ENCODE measurements at regions not wholly inside any gene's neighbourhood (a gene's known extent, or its start where the extent isn't known, plus 50 kb on each side); places are given as distances from the start of the nearest gene placed in this dataset.
A peak's percentile ranks its signal among the peaks of the same experiment; 100 is the strongest.

DNA sequence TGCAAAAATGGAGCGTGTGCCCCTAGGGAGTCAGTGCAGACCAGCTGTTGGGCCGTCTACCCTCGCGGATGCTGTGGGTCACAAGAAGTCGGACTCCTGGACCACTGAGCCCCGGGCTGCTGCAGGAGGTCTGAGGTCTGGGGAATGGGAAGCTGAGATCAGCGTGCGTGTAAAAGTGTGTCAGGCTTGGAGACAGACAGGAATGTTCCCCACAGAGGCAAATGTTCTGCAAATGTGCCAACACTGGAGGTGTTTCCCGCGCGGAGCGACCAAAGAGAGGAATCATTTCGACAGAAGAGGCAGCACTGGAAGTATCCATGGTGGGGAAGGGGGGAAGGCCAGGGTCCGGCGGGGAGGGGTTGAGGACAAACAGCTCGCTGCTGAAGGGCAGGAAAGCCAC is 643.8 kb upstream of the MGMT start:
- Histone ChIP-seq H4K91ac (ENCODE audit: low read depth, low read length, poor library complexity) (no peak overlapping the region), H3K27me3 (ENCODE audit: control insufficient read depth in 3 of 3, insufficient read depth in 3 of 3, low read depth in 1 of 3, low read length in 3 of 3) (no peaks in the 10 kb centered on the region), H3K4me3 (ENCODE audit: low read length in 2 of 2) (no peak overlapping the region), H3K36me3 (replicated peaks in 1 of 2; ENCODE audit: control insufficient read depth in 2 of 2, insufficient read depth in 2 of 2, low read length in 2 of 2) (no peaks in the 10 kb centered on the region), H3K9me3 (replicated peaks in 1 of 2; ENCODE audit: control insufficient read depth in 2 of 2, insufficient read depth in 1 of 2, low read depth in 1 of 2, low read length in 2 of 2) (no peaks in the 10 kb centered on the region), H3K18ac (ENCODE audit: low read length) (no peak overlapping the region), H3K4ac (ENCODE audit: low read length) (no peak overlapping the region), H2AFZ (ENCODE audit: low read length) (no peak overlapping the region), H2BK15ac (ENCODE audit: low read length) (no peak overlapping the region), H3K27ac (replicated peaks; ENCODE audit: low read length) (no peak overlapping the region), H2BK5ac (ENCODE audit: low read length) (no peak overlapping the region), H4K8ac (ENCODE audit: low read depth, low read length) (no peak overlapping the region), H3K79me1 (ENCODE audit: low read depth, low read length) (no peaks in the 10 kb centered on the region), H3K4me2 (ENCODE audit: insufficient read depth, low read length, poor library complexity, severe bottlenecking) (no peak overlapping the region), H3K4me1 (ENCODE audit: control insufficient read depth in 2 of 2, insufficient read depth in 1 of 2, low read depth in 1 of 2, low read length in 2 of 2) (no peaks in the 10 kb centered on the region), H2AK5ac (ENCODE audit: low read depth, low read length) (no peak overlapping the region), H3K23ac (ENCODE audit: low read depth, low read length, poor library complexity) (no peak overlapping the region), H3K14ac (ENCODE audit: low read length) (no peak overlapping the region), H2BK120ac (ENCODE audit: low read depth, low read length) (no peak overlapping the region), H2BK12ac (ENCODE audit: low read length) (no peak overlapping the region), H3K9ac (ENCODE audit: low read depth, low read length, poor library complexity) (no peak overlapping the region)
- no peak for DNase-seq (ENCODE audit: low spot score)
- no CpG with 5 or more reads among the region's 16 CpGs for WGBS, 2 donors (ENCODE audit: extremely low coverage in 2 of 2, insufficient read length in 2 of 2, insufficient replicate concordance in 1 of 2)

DNA sequence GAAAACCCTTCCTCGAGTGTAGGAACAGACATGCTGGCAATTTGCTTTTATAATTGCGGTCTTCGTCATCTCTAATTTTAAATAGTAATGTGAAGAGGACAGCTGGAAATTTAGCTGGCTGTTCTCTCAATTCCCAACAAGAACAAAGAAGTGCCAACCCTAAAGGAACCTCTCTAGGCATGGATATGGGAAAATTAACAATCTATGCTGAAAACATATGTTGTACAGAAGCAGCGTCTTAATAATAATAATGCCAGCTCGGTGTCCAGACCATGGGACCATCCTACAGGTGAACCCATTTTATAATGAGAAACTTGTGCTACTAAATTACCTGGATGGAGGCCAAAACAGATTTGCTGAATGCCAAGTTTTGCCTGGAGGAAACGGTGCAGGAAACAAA is 641.4 kb upstream of the MGMT start:
- no CpG with 5 or more reads among the region's 6 CpGs for WGBS, 2 donors (ENCODE audit: extremely low coverage in 2 of 2, insufficient read length in 2 of 2, insufficient replicate concordance in 1 of 2)
- H3K9ac ChIP-seq (ENCODE audit: low read depth, low read length, poor library complexity): no peak overlapping the region
- no peak overlapping the region for H3K18ac ChIP-seq (ENCODE audit: low read length)
- H3K4ac ChIP-seq (ENCODE audit: low read length): no peak overlapping the region
- H2AK5ac ChIP-seq (ENCODE audit: low read depth, low read length): no peak overlapping the region
- H3K23ac ChIP-seq (ENCODE audit: low read depth, low read length, poor library complexity): no peak overlapping the region
- no peaks in the 10 kb centered on the region for H3K36me3 ChIP-seq (replicated peaks in 1 of 2; ENCODE audit: control insufficient read depth in 2 of 2, insufficient read depth in 2 of 2, low read length in 2 of 2)
- no peak overlapping the region for H2BK120ac ChIP-seq (ENCODE audit: low read depth, low read length)
- H3K14ac ChIP-seq (ENCODE audit: low read length): no peak overlapping the region
- no peak overlapping the region for H2BK5ac ChIP-seq (ENCODE audit: low read length)
- no peaks in the 10 kb centered on the region for H3K9me3 ChIP-seq (replicated peaks in 1 of 2; ENCODE audit: control insufficient read depth in 2 of 2, insufficient read depth in 1 of 2, low read depth in 1 of 2, low read length in 2 of 2)
- no peak overlapping the region for H2AFZ ChIP-seq (ENCODE audit: low read length)
- no peak overlapping the region for H4K91ac ChIP-seq (ENCODE audit: low read depth, low read length, poor library complexity)
- no peak overlapping the region for H3K4me2 ChIP-seq (ENCODE audit: insufficient read depth, low read length, poor library complexity, severe bottlenecking)
- H3K27ac ChIP-seq (replicated peaks; ENCODE audit: low read length): no peak overlapping the region
- H2BK12ac ChIP-seq (ENCODE audit: low read length): no peak overlapping the region
- no peak overlapping the region for H3K4me3 ChIP-seq (ENCODE audit: low read length in 2 of 2)
- H3K4me1 ChIP-seq (ENCODE audit: control insufficient read depth in 2 of 2, insufficient read depth in 1 of 2, low read depth in 1 of 2, low read length in 2 of 2): no peaks in the 10 kb centered on the region
- no peaks in the 10 kb centered on the region for H3K27me3 ChIP-seq (ENCODE audit: control insufficient read depth in 3 of 3, insufficient read depth in 3 of 3, low read depth in 1 of 3, low read length in 3 of 3)
- H4K8ac ChIP-seq (ENCODE audit: low read depth, low read length): no peak overlapping the region
- no peak for DNase-seq (ENCODE audit: low spot score)
- no peak overlapping the region for H2BK15ac ChIP-seq (ENCODE audit: low read length)
- H3K79me1 ChIP-seq (ENCODE audit: low read depth, low read length): no peaks in the 10 kb centered on the region

DNA sequence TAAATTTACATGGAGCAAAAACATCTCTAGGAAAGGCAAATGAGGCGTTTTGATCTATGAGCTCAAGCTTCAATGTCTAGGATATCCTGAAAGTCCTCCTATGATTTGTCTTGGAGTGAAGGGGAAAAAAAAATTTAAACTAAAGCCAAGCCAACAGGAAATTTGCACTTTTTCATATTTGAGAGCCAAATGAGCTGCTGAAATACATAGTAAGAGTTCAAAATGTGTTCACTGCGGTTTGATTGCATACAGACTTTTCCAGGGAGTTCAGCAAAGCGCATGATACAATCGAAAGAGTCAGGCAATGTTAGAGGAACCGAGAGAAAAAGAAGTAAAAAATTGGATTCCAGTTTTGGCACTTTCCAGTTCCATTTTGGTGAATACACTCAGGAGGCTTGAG is 633.4 kb upstream of the MGMT start:
- H2BK15ac ChIP-seq (ENCODE audit: low read length): no peak overlapping the region
- no peak overlapping the region for H3K23ac ChIP-seq (ENCODE audit: low read depth, low read length, poor library complexity)
- no peak overlapping the region for H4K91ac ChIP-seq (ENCODE audit: low read depth, low read length, poor library complexity)
- no peaks in the 10 kb centered on the region for H3K9me3 ChIP-seq (replicated peaks in 1 of 2; ENCODE audit: control insufficient read depth in 2 of 2, insufficient read depth in 1 of 2, low read depth in 1 of 2, low read length in 2 of 2)
- H2BK5ac ChIP-seq (ENCODE audit: low read length): no peak overlapping the region
- no peak overlapping the region for H3K27ac ChIP-seq (replicated peaks; ENCODE audit: low read length)
- no peak overlapping the region for H4K8ac ChIP-seq (ENCODE audit: low read depth, low read length)
- H2AK5ac ChIP-seq (ENCODE audit: low read depth, low read length): no peak overlapping the region
- H2BK12ac ChIP-seq (ENCODE audit: low read length): no peak overlapping the region
- no peak for DNase-seq (ENCODE audit: low spot score)
- no peak overlapping the region for H3K14ac ChIP-seq (ENCODE audit: low read length)
- H3K27me3 ChIP-seq (ENCODE audit: control insufficient read depth in 3 of 3, insufficient read depth in 3 of 3, low read depth in 1 of 3, low read length in 3 of 3): no peaks in the 10 kb centered on the region
- H3K79me1 ChIP-seq (ENCODE audit: low read depth, low read length): no peaks in the 10 kb centered on the region
- no CpG with 5 or more reads among the region's 5 CpGs for WGBS, 2 donors (ENCODE audit: extremely low coverage in 2 of 2, insufficient read length in 2 of 2, insufficient replicate concordance in 1 of 2)
- H3K4me2 ChIP-seq (ENCODE audit: insufficient read depth, low read length, poor library complexity, severe bottlenecking): no peak overlapping the region
- no peak overlapping the region for H2AFZ ChIP-seq (ENCODE audit: low read length)
- H3K9ac ChIP-seq (ENCODE audit: low read depth, low read length, poor library complexity): no peak overlapping the region
- H3K36me3 ChIP-seq (replicated peaks in 1 of 2; ENCODE audit: control insufficient read depth in 2 of 2, insufficient read depth in 2 of 2, low read length in 2 of 2): no peaks in the 10 kb centered on the region
- H3K4ac ChIP-seq (ENCODE audit: low read length): no peak overlapping the region
- H3K4me1 ChIP-seq (ENCODE audit: control insufficient read depth in 2 of 2, insufficient read depth in 1 of 2, low read depth in 1 of 2, low read length in 2 of 2): no peaks in the 10 kb centered on the region
- no peak overlapping the region for H2BK120ac ChIP-seq (ENCODE audit: low read depth, low read length)
- no peak overlapping the region for H3K4me3 ChIP-seq (ENCODE audit: low read length in 2 of 2)
- no peak overlapping the region for H3K18ac ChIP-seq (ENCODE audit: low read length)

- H2BK120ac ChIP-seq (ENCODE audit: low read depth, low read length): no peak overlapping the region
- no peak overlapping the region for H2AK5ac ChIP-seq (ENCODE audit: low read depth, low read length)
- H4K8ac ChIP-seq (ENCODE audit: low read depth, low read length): no peak overlapping the region
- H3K9me3 ChIP-seq (replicated peaks in 1 of 2; ENCODE audit: control insufficient read depth in 2 of 2, insufficient read depth in 1 of 2, low read depth in 1 of 2, low read length in 2 of 2): no peaks in the 10 kb centered on the region
- no peak overlapping the region for H3K27ac ChIP-seq (replicated peaks; ENCODE audit: low read length)
- H3K27me3 ChIP-seq (ENCODE audit: control insufficient read depth in 3 of 3, insufficient read depth in 3 of 3, low read depth in 1 of 3, low read length in 3 of 3): no peaks in the 10 kb centered on the region
- no peak overlapping the region for H3K4me2 ChIP-seq (ENCODE audit: insufficient read depth, low read length, poor library complexity, severe bottlenecking)
- H3K18ac ChIP-seq (ENCODE audit: low read length): peak overlapping the region; percentile 19
- no peak overlapping the region for H3K23ac ChIP-seq (ENCODE audit: low read depth, low read length, poor library complexity)
- DNase-seq (ENCODE audit: low spot score): no peak
- H2BK12ac ChIP-seq (ENCODE audit: low read length): no peak overlapping the region
- H3K14ac ChIP-seq (ENCODE audit: low read length): no peak overlapping the region
- no peak overlapping the region for H2BK15ac ChIP-seq (ENCODE audit: low read length)
- H3K4me1 ChIP-seq (ENCODE audit: control insufficient read depth in 2 of 2, insufficient read depth in 1 of 2, low read depth in 1 of 2, low read length in 2 of 2): no peaks in the 10 kb centered on the region
- WGBS, 2 donors (ENCODE audit: extremely low coverage in 2 of 2, insufficient read length in 2 of 2, insufficient replicate concordance in 1 of 2): no CpG with 5 or more reads among the region's 5 CpGs
- H2AFZ ChIP-seq (ENCODE audit: low read length): no peak overlapping the region
- H3K79me1 ChIP-seq (ENCODE audit: low read depth, low read length): no peaks in the 10 kb centered on the region
- no peak overlapping the region for H3K4ac ChIP-seq (ENCODE audit: low read length)
- no peak overlapping the region for H3K4me3 ChIP-seq (ENCODE audit: low read length in 2 of 2)
- no peaks in the 10 kb centered on the region for H3K36me3 ChIP-seq (replicated peaks in 1 of 2; ENCODE audit: control insufficient read depth in 2 of 2, insufficient read depth in 2 of 2, low read length in 2 of 2)
- no peak overlapping the region for H3K9ac ChIP-seq (ENCODE audit: low read depth, low read length, poor library complexity)
- H4K91ac ChIP-seq (ENCODE audit: low read depth, low read length, poor library complexity): no peak overlapping the region
- no peak overlapping the region for H2BK5ac ChIP-seq (ENCODE audit: low read length)
Measured at GRCh38 chr10:128835361-128835760, 631.7 kb upstream of the MGMT start.

Data from neuronal stem cell (in vitro differentiated cells).